SK-N-MC (cell line): ENCODE measurements at regions not wholly inside any gene's neighbourhood (a gene's known extent, or its start where the extent isn't known, plus 50 kb on each side); places are given as distances from the start of the nearest gene placed in this dataset.
A peak's percentile ranks its signal among the peaks of the same experiment; 100 is the strongest.
"Not testable (repeated sequence)": the region's sequence is repeated elsewhere in the genome, so short reads cannot be mapped to it uniquely, and the experiment has no call there.

Experiments used
- DNase-seq: peaks from one replicate; pipeline ENCODE4 v3.0.0-alpha.2; 2011; ENCODE audit warnings: low read depth, low spot score
- H3K27ac ChIP-seq: fragments of 200-600 bp; sonication (generic); 2 replicates; pipeline ENCODE4 v1.5.1; 2016; ENCODE audit warnings: mixed run types
- H3K36me3 ChIP-seq: fragments of 200-600 bp; sonication (generic); 2 replicates; pipeline ENCODE4 v1.6.1; 2017; ENCODE audit warnings: antibody characterized with exemption, low read length, mixed read lengths; ENCODE audit not compliant: insufficient read depth
- H3K4me3 ChIP-seq: fragments of 200-600 bp; sonication (generic); 2 replicates; pipeline ENCODE4 v1.5.1; 2016
- H3K9ac ChIP-seq: fragments of 200-600 bp; sonication (generic); 2 replicates; pipeline ENCODE4 v1.8.0; 2017; ENCODE audit warnings: mixed run types, mixed read lengths; ENCODE audit not compliant: insufficient read length
- H3K9me3 ChIP-seq: fragments of 200-600 bp; sonication (generic); 2 replicates; pipeline ENCODE4 v1.6.1; 2017; ENCODE audit warnings: low read depth, mild to moderate bottlenecking, antibody characterized with exemption, low read length, moderate library complexity, mixed read lengths
- EZH2 ChIP-seq: fragments of 200-600 bp; sonication (generic); IDR thresholded peaks from one replicate; pipeline ENCODE4 v1.6.1; 2017; ENCODE audit warnings: antibody characterized with exemption
- FOXP2 ChIP-seq: optimal IDR thresholded peaks from 2 replicates; pipeline ENCODE3; 2011; ENCODE audit warnings: mild to moderate bottlenecking, moderate library complexity; ENCODE audit not compliant: insufficient read depth; ENCODE audit errors: extremely low read length, control extremely low read depth
- POLR2AphosphoS5 ChIP-seq: IDR thresholded peaks from 2 replicates; pipeline ENCODE4 v1.6.1; 2012; ENCODE audit warnings: mild to moderate bottlenecking, low read depth, low read length, borderline replicate concordance

DNA sequence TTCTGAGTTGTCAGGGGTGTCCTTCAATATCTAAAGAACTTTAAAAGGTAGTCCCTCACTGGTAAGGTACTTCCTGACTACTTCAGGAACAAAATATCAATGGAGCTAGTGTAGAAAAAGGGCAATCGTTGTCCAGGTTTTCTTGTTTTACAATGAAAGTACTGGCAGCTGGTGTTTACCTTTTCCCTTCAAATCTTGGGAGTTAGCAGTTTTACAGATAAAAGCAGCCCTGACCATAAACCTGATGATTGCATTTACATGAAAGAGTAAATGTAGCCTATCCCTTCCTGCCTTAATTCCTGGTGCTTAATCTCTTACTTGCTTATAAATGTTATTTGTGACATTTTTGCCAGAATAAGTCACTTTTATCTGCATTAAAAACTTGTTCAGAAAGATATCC is 559.9 kb upstream of the ARPP21 start:
- no peak for DNase-seq

GRCh38 chr3:35081899-35082298 is 557.4 kb upstream of the ARPP21 start:
- Histone ChIP-seq H3K9me3 (no peaks in the 10 kb centered on the region), H3K27ac (peak overlapping the region; percentile 46; the same call in 1 of the 2 replicates), H3K4me3 (no peak overlapping the region), H3K36me3 (no peaks in the 10 kb centered on the region), H3K9ac (no peak overlapping the region)
- TF ChIP-seq EZH2 (no peak), FOXP2 (no peak), POLR2AphosphoS5 (no peak)
- DNase-seq = peak; percentile 12

More for the DNA sequence above, 559.9 kb upstream of the ARPP21 start:
- Histone ChIP-seq H3K9ac (no peak overlapping the region), H3K27ac (no peak overlapping the region), H3K36me3 (no peaks in the 10 kb centered on the region), H3K4me3 (no peak overlapping the region), H3K9me3 (no peaks in the 10 kb centered on the region)
- TF ChIP-seq FOXP2 (no peak), POLR2AphosphoS5 (no peak), EZH2 (no peak)

GRCh38 chr3:35088943-35089342 is 550.4 kb upstream of the ARPP21 start:
- TF ChIP-seq POLR2AphosphoS5 (no peak), EZH2 (no peak), FOXP2 (no peak)
- no peaks in the 10 kb centered on the region for H3K36me3 ChIP-seq
- no peak overlapping the region for H3K4me3 ChIP-seq
- H3K9me3 ChIP-seq = no peaks in the 10 kb centered on the region
- DNase-seq = no peak
- no peak overlapping the region for H3K9ac ChIP-seq
- H3K27ac ChIP-seq = no peak overlapping the region

DNA sequence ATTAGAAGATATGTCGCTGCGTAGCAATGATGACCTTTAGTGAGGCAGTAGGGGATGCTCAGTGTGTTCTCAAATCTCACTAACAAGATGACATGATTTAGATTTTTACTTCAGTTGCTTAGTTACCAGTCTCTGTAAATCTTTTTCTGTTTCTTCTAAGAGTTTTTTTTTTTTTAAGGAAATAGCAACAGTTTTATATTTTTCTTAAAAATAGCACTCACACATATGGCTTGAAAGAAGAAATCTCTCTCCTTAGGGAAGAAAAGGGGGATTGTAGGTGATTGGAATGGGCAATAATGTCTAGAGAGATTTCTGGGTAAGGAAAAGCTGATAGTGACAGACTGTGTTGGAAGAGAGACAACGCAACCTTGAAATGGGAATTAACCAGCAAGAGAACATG is 524.6 kb upstream of the ARPP21 start:
- H3K9me3 ChIP-seq = no peaks in the 10 kb centered on the region
- TF ChIP-seq FOXP2 (no peak), EZH2 (no peak), POLR2AphosphoS5 (no peak)
- no peak for DNase-seq
- no peak overlapping the region for H3K9ac ChIP-seq
- no peaks in the 10 kb centered on the region for H3K36me3 ChIP-seq
- H3K27ac ChIP-seq = no peak overlapping the region
- no peak overlapping the region for H3K4me3 ChIP-seq

GRCh38 chr3:35120026-35120425 is 519.3 kb upstream of the ARPP21 start:
- TF ChIP-seq FOXP2 (no peak), POLR2AphosphoS5 (no peak), EZH2 (no peak)
- no peak overlapping the region for H3K27ac ChIP-seq
- DNase-seq = no peak
- H3K9me3 ChIP-seq = no peaks in the 10 kb centered on the region
- no peaks in the 10 kb centered on the region for H3K36me3 ChIP-seq
- H3K9ac ChIP-seq = no peak overlapping the region
- no peak overlapping the region for H3K4me3 ChIP-seq

GRCh38 chr3:35137612-35138011 is 501.7 kb upstream of the ARPP21 start:
- Histone ChIP-seq H3K9ac (no peak overlapping the region), H3K4me3 (no peak overlapping the region), H3K27ac (no peak overlapping the region), H3K36me3 (no peaks in the 10 kb centered on the region), H3K9me3 (no peaks in the 10 kb centered on the region)
- TF ChIP-seq POLR2AphosphoS5 (no peak), EZH2 (no peak), FOXP2 (no peak)
- DNase-seq = no peak

GRCh38 chr3:35141406-35141805 is 497.9 kb upstream of the ARPP21 start:
- no peak for TF ChIP-seq EZH2
- TF ChIP-seq FOXP2 = no peak
- no peak for TF ChIP-seq POLR2AphosphoS5
- Histone ChIP-seq H3K4me3 (no peak overlapping the region), H3K9ac (no peak overlapping the region), H3K27ac (no peak overlapping the region), H3K36me3 (no peaks in the 10 kb centered on the region), H3K9me3 (no peaks in the 10 kb centered on the region)
- DNase-seq = no peak

DNA sequence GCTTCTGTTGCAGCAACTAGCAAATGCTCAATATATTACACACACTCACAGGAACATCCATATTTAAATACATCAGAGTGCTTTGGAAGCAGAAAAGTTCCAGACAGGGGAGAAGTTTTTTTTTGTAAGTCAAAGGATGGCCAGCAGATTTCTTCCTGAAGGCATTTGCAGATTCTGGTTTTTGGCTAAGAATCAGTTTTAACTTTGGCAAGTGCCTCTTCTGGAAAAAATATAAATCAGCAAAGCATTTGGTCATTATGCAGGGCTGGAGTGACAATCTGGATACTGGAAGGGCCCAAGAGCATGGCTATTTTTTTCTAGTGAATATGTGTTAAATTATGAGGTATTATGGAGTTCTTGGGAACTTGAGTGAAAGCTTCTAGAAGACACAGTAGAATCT is 495.3 kb upstream of the ARPP21 start:
- Histone ChIP-seq H3K27ac (no peak overlapping the region), H3K9ac (no peak overlapping the region), H3K36me3 (no peaks in the 10 kb centered on the region), H3K9me3 (no peaks in the 10 kb centered on the region), H3K4me3 (no peak overlapping the region)
- no peak for DNase-seq
- TF ChIP-seq EZH2 = no peak
- no peak for TF ChIP-seq FOXP2
- no peak for TF ChIP-seq POLR2AphosphoS5

- H3K9me3 ChIP-seq, H3K4me3 ChIP-seq, H3K36me3 ChIP-seq, H3K9ac ChIP-seq, H3K27ac ChIP-seq, DNase-seq: not testable (repeated sequence)
Measured at GRCh38 chr3:35146256-35147035, 492.9 kb upstream of the ARPP21 start.
